GM12801 (cell line): ENCODE measurements at regions not wholly inside any gene's neighbourhood (a gene's known extent, or its start where the extent isn't known, plus 50 kb on each side); places are given as distances from the start of the nearest gene placed in this dataset.

Experiments
- CTCF ChIP-seq: IDR thresholded peaks from one replicate; pipeline ENCODE4 v1.5.1; 2011; ENCODE audit warnings: control low read depth; ENCODE audit not compliant: insufficient read length; ENCODE audit errors: extremely low read depth

GRCh38 chr6:165864218-165864617 lies 201.2 kb upstream of the PDE10A start:
- no peak for TF ChIP-seq CTCF

- TF ChIP-seq CTCF, result no peak
Observed at GRCh38 chr6:165863801-165864200, 200.8 kb upstream of the PDE10A start.

- no peak for TF ChIP-seq CTCF
Observed at GRCh38 chr6:165862813-165863212, 199.8 kb upstream of the PDE10A start.

GRCh38 chr6:165861226-165861625 lies 198.2 kb upstream of the PDE10A start:
- TF ChIP-seq CTCF, result no peak

- TF ChIP-seq CTCF, result no peak
Observed at GRCh38 chr6:165858586-165858985, 195.5 kb upstream of the PDE10A start.

- TF ChIP-seq CTCF, result no peak
Observed at GRCh38 chr6:165855856-165856255, 192.8 kb upstream of the PDE10A start.

GRCh38 chr6:165854863-165855593 lies 192.0 kb upstream of the PDE10A start:
- TF ChIP-seq CTCF, result no peak
